ENCODE measurements at regions not wholly inside any gene's neighbourhood (a gene's known extent, or its start where the extent isn't known, plus 50 kb on each side); places are given as distances from the start of the nearest gene placed in this dataset.

- H3K36me3 Mint-ChIP-seq (ENCODE audit: low read depth) = no peaks in the 10 kb centered on the region
- H3K9me3 Mint-ChIP-seq = no peaks in the 10 kb centered on the region
- peaks cover 4% of the 10 kb centered on the region for H3K4me1 Mint-ChIP-seq
- H3K27me3 Mint-ChIP-seq (ENCODE audit: low read depth, poor library complexity) = no peaks in the 10 kb centered on the region
- no peak overlapping the region for H3K4me3 Mint-ChIP-seq
- H3K27ac Mint-ChIP-seq = no peak overlapping the region
- TF ChIP-seq CTCF (IDR thresholded peaks at IDR 0.05) = no peak
- DNase-seq = no peak
Measured at GRCh38 chr4:57410331-57411052, 300.3 kb upstream of the IGFBP7 start.

GRCh38 chr4:57405359-57405758, 295.2 kb upstream of the IGFBP7 start:
- DNase-seq = no peak
- Mint-ChIP-seq H3K4me1 (no peaks in the 10 kb centered on the region), H3K9me3 (no peaks in the 10 kb centered on the region), H3K36me3 (ENCODE audit: low read depth) (no peaks in the 10 kb centered on the region), H3K4me3 (no peak overlapping the region), H3K27me3 (ENCODE audit: low read depth, poor library complexity) (no peaks in the 10 kb centered on the region), H3K27ac (no peak overlapping the region)
- TF ChIP-seq CTCF (IDR thresholded peaks at IDR 0.05) = no peak

- TF ChIP-seq CTCF (IDR thresholded peaks at IDR 0.05) = no peak
- Mint-ChIP-seq H3K4me3 (no peak overlapping the region), H3K9me3 (no peaks in the 10 kb centered on the region), H3K36me3 (ENCODE audit: low read depth) (no peaks in the 10 kb centered on the region), H3K27ac (no peak overlapping the region), H3K4me1 (no peaks in the 10 kb centered on the region), H3K27me3 (ENCODE audit: low read depth, poor library complexity) (no peaks in the 10 kb centered on the region)
- no peak for DNase-seq
Measured at GRCh38 chr4:57404483-57404882, 294.3 kb upstream of the IGFBP7 start.

GRCh38 chr4:57403591-57403990, 293.4 kb upstream of the IGFBP7 start:
- Mint-ChIP-seq H3K36me3 (ENCODE audit: low read depth) (no peaks in the 10 kb centered on the region), H3K27ac (no peak overlapping the region), H3K27me3 (ENCODE audit: low read depth, poor library complexity) (no peaks in the 10 kb centered on the region), H3K4me1 (no peaks in the 10 kb centered on the region), H3K4me3 (no peak overlapping the region), H3K9me3 (no peaks in the 10 kb centered on the region)
- TF ChIP-seq CTCF (IDR thresholded peaks at IDR 0.05) = no peak
- no peak for DNase-seq

- Mint-ChIP-seq H3K4me3 (no peak overlapping the region), H3K27ac (no peak overlapping the region)
Measured at GRCh38 chr4:57401586-57401985, 291.4 kb upstream of the IGFBP7 start.

More at GRCh38 chr4:57401586-57401985, 291.4 kb upstream of the IGFBP7 start:
- Mint-ChIP-seq H3K36me3 (ENCODE audit: low read depth) (no peaks in the 10 kb centered on the region), H3K9me3 (no peaks in the 10 kb centered on the region), H3K4me1 (no peaks in the 10 kb centered on the region), H3K27me3 (ENCODE audit: low read depth, poor library complexity) (no peaks in the 10 kb centered on the region)
- no peak for TF ChIP-seq CTCF (IDR thresholded peaks at IDR 0.05)
- no peak for DNase-seq
